GM23248 (cell line): ENCODE measurements at regions not wholly inside any gene's neighbourhood (a gene's known extent, or its start where the extent isn't known, plus 50 kb on each side); places are given as distances from the start of the nearest gene placed in this dataset.

Experiments used
- DNase-seq: peaks from one replicate; pipeline ENCODE4 v3.0.0-alpha.2; 2015
- H2AFZ ChIP-seq: fragments of 200-600 bp; sonication (generic); 2 replicates; pipeline ENCODE4 v1.6.1; 2016; ENCODE audit warnings: antibody characterized with exemption
- H3F3A ChIP-seq: fragments of 200-600 bp; sonication (generic); 2 replicates; pipeline ENCODE4 v1.6.1; 2016; ENCODE audit warnings: mild to moderate bottlenecking, antibody characterized with exemption, mixed run types; ENCODE audit not compliant: insufficient read depth
- H3K27ac ChIP-seq: fragments of 200-600 bp; sonication (generic); 2 replicates; pipeline ENCODE4 v1.5.1; 2016; ENCODE audit warnings: mild to moderate bottlenecking
- H3K27me3 ChIP-seq: fragments of 200-600 bp; sonication (generic); replicated peaks from 2 replicates; pipeline ENCODE4 v1.6.1; 2016; ENCODE audit warnings: mild to moderate bottlenecking; ENCODE audit not compliant: insufficient read depth
- H3K36me3 ChIP-seq: fragments of 200-600 bp; sonication (generic); 2 replicates; pipeline ENCODE4 v1.6.1; 2016; ENCODE audit warnings: low read depth, mild to moderate bottlenecking
- H3K4me1 ChIP-seq: fragments of 200-600 bp; sonication (generic); 2 replicates; pipeline ENCODE4 v1.6.1; 2016; ENCODE audit warnings: mild to moderate bottlenecking; ENCODE audit not compliant: insufficient read depth
- H3K4me2 ChIP-seq: fragments of 200-600 bp; sonication (generic); one replicate; pipeline ENCODE4 v1.6.1; 2016; ENCODE audit warnings: mild to moderate bottlenecking; ENCODE audit not compliant: unreplicated experiment
- H3K4me3 ChIP-seq: fragments of 200-600 bp; sonication (generic); 2 replicates; pipeline ENCODE4 v1.5.1; 2016; ENCODE audit warnings: mild to moderate bottlenecking
- H3K79me2 ChIP-seq: fragments of 200-600 bp; sonication (generic); 2 replicates; pipeline ENCODE4 v1.6.1; 2016; ENCODE audit warnings: mild to moderate bottlenecking; ENCODE audit not compliant: insufficient read depth
- H3K9ac ChIP-seq: fragments of 200-600 bp; sonication (generic); 2 replicates; pipeline ENCODE4 v1.6.1; 2016; ENCODE audit warnings: mild to moderate bottlenecking
- H3K9me2 ChIP-seq: fragments of 200-600 bp; sonication (generic); 2 replicates; pipeline ENCODE4 v1.6.1; 2016; ENCODE audit warnings: mixed run types, mild to moderate bottlenecking, moderate library complexity; ENCODE audit not compliant: insufficient read depth
- H3K9me3 ChIP-seq: fragments of 200-600 bp; sonication (generic); one replicate; pipeline ENCODE4 v1.6.1; 2017; ENCODE audit warnings: low read depth
- H4K20me1 ChIP-seq: fragments of 200-600 bp; sonication (generic); 2 replicates; pipeline ENCODE4 v1.6.0; 2016; ENCODE audit not compliant: insufficient read depth
- EZH2 ChIP-seq: fragments of 200-600 bp; sonication (generic); IDR thresholded peaks from 2 replicates; pipeline ENCODE4 v1.6.1; 2018; ENCODE audit warnings: antibody characterized with exemption, mild to moderate bottlenecking; ENCODE audit not compliant: insufficient read depth, poor library complexity, severe bottlenecking
- EZH2phosphoT487 ChIP-seq: fragments of 200-600 bp; sonication (generic); IDR thresholded peaks from 2 replicates; pipeline ENCODE4 v1.6.1; 2018; ENCODE audit warnings: antibody characterized with exemption, moderate library complexity, mild to moderate bottlenecking, low read depth; ENCODE audit not compliant: insufficient read depth
- WGBS, 2 experiments: methylation state at CpG; one replicate each; pipeline ENCODE4 v1.1.6; 2015 to 2017; ENCODE audit warnings: low lambda C conversion rate in 2 of 2, low coverage in 1 of 2; ENCODE audit errors: missing lambda C conversion rate in 2 of 2; 5-methylcytosine and 5-hydroxymethylcytosine counted together
- in situ Hi-C: fragments of 300-500 bp; cut with MboI; formaldehyde crosslinking; loops from 2 replicates; pipeline ENCODE4 v1.15.0; 2020

- H3K27ac ChIP-seq: no peak overlapping the region
- TF ChIP-seq EZH2 (no peak), EZH2phosphoT487 (no peak)
- no peak overlapping the region for H3K4me3 ChIP-seq
- in situ Hi-C loops: no loop called here
- H3K27me3 ChIP-seq: no peaks in the 10 kb centered on the region
- peaks cover 16% of the 10 kb centered on the region for H3F3A ChIP-seq
- no peak overlapping the region for H3K9ac ChIP-seq
- peaks cover 2% of the 10 kb centered on the region for H3K9me3 ChIP-seq
- no peaks in the 10 kb centered on the region for H4K20me1 ChIP-seq
- peaks cover 17% of the 10 kb centered on the region for H3K4me1 ChIP-seq
- H2AFZ ChIP-seq: no peak overlapping the region
- no peak for DNase-seq
- H3K79me2 ChIP-seq: no peaks in the 10 kb centered on the region
- no peaks in the 10 kb centered on the region for H3K9me2 ChIP-seq
- H3K4me2 ChIP-seq: no peak overlapping the region
- no peaks in the 10 kb centered on the region for H3K36me3 ChIP-seq
Measured at GRCh38 chr5:142450419-142450818, 125.6 kb upstream of the SPRY4 start.

GRCh38 chr5:142447887-142448286, 123.1 kb upstream of the SPRY4 start:
- H4K20me1 ChIP-seq: no peaks in the 10 kb centered on the region
- H3K4me1 ChIP-seq: peaks cover 26% of the 10 kb centered on the region
- WGBS, 2 experiments: 98 to 100% methylated on average over 1 of the region's 1 CpG
- no peak overlapping the region for H2AFZ ChIP-seq
- H3K27me3 ChIP-seq: no peaks in the 10 kb centered on the region
- peaks cover 16% of the 10 kb centered on the region for H3F3A ChIP-seq
- H3K9me2 ChIP-seq: no peaks in the 10 kb centered on the region
- H3K4me2 ChIP-seq: no peak overlapping the region
- no peak for TF ChIP-seq EZH2phosphoT487
- no peak for TF ChIP-seq EZH2
- in situ Hi-C loops: no loop called here
- H3K36me3 ChIP-seq: no peaks in the 10 kb centered on the region
- no peak for DNase-seq
- no peaks in the 10 kb centered on the region for H3K79me2 ChIP-seq
- no peak overlapping the region for H3K4me3 ChIP-seq
- no peak overlapping the region for H3K27ac ChIP-seq
- H3K9ac ChIP-seq: no peak overlapping the region
- peaks cover 2% of the 10 kb centered on the region for H3K9me3 ChIP-seq

- no peaks in the 10 kb centered on the region for H3K9me2 ChIP-seq
- no peak overlapping the region for H3K4me3 ChIP-seq
- H3K27me3 ChIP-seq: no peaks in the 10 kb centered on the region
- no peaks in the 10 kb centered on the region for H3K79me2 ChIP-seq
- H3K4me2 ChIP-seq: no peak overlapping the region
- peak overlapping the region; percentile 70 for H2AFZ ChIP-seq
- H3K4me1 ChIP-seq: peaks cover 26% of the 10 kb centered on the region
- no peak for DNase-seq
- H3K36me3 ChIP-seq: no peaks in the 10 kb centered on the region
- H4K20me1 ChIP-seq: no peaks in the 10 kb centered on the region
- WGBS, 2 experiments: 74 to 78% methylated on average over 3 of the region's 3 CpGs
- H3K27ac ChIP-seq: peak overlapping the region; percentile 89
- in situ Hi-C loops: no loop called here
- H3F3A ChIP-seq: peaks cover 16% of the 10 kb centered on the region
- peak overlapping the region; percentile 62; the same call in 1 of the 2 replicates for H3K9ac ChIP-seq
- peaks cover 2% of the 10 kb centered on the region for H3K9me3 ChIP-seq
- no peak for TF ChIP-seq EZH2phosphoT487
- no peak for TF ChIP-seq EZH2
Measured at GRCh38 chr5:142446960-142447279, 122.1 kb upstream of the SPRY4 start.

DNA sequence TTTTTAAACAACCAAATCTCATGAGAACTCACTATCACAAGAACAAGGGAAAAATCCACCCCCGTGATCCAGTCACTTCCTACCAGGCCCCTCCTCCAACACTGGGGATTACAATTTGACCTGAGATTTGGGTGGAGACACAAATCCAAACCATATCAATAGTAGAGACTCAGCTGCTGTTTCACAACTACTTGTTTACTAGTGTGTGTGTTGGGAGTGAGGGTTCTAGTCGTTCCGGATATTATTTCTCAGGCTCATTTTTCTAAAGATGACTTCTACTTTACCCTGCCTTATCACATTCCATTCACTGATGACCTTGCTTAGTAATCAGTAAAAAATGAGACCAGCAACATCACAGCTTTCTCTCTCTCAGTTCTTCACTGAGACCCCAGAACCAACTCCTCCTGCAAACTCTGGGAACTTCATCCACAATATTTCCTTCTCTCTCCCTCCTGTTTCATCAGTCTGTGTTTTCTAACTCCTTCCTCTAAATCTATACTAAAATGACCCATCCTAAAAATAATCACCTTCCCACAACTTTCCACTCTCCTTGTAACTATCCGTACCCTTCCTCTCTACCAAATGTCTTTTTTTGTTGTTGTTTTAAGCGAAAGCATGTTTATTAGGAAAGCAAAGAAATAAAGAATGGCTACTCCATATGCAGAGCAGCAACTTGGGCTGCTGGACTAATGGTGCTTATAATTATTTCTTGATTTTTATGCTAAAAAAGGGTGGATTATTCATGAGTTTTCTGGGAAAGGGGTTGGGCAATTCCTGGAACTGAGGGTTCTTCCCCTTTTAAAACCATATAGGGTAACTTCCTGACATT, 121.5 kb upstream of the SPRY4 start:
- WGBS, 2 experiments: 46 to 49% methylated on average over 5 of the region's 5 CpGs

GRCh38 chr5:142445266-142445665, 120.4 kb upstream of the SPRY4 start:
- Histone ChIP-seq H3K9me2 (no peaks in the 10 kb centered on the region), H3K9me3 (peaks cover 2% of the 10 kb centered on the region), H3K36me3 (no peaks in the 10 kb centered on the region), H3K27ac (peak overlapping the region; percentile 89), H3K79me2 (no peaks in the 10 kb centered on the region), H3F3A (peaks cover 16% of the 10 kb centered on the region), H2AFZ (peak overlapping the region; percentile 70; the same call in 1 of the 2 replicates), H3K4me3 (no peak overlapping the region), H3K27me3 (no peaks in the 10 kb centered on the region), H4K20me1 (no peaks in the 10 kb centered on the region), H3K9ac (no peak overlapping the region), H3K4me1 (peaks cover 26% of the 10 kb centered on the region), H3K4me2 (peak overlapping the region; percentile 69)
- WGBS, 2 experiments: 94 to 100% methylated on average over 5 of the region's 5 CpGs
- peak; percentile 33 for DNase-seq
- in situ Hi-C loops: no loop called here
- TF ChIP-seq EZH2: no peak
- TF ChIP-seq EZH2phosphoT487: no peak

More for the DNA sequence above, 121.5 kb upstream of the SPRY4 start:
- in situ Hi-C loops: no loop called here
- peaks cover 26% of the 10 kb centered on the region for H3K4me1 ChIP-seq
- H4K20me1 ChIP-seq: no peaks in the 10 kb centered on the region
- H3K36me3 ChIP-seq: no peaks in the 10 kb centered on the region
- peaks cover 16% of the 10 kb centered on the region for H3F3A ChIP-seq
- 0 out of 2 replicates have a peak overlapping the region, but pooled peaks have one; percentile 17 for H3K4me3 ChIP-seq
- H3K27ac ChIP-seq: peak overlapping the region; percentile 89
- peak; percentile 54 for DNase-seq
- H3K9ac ChIP-seq: peak overlapping the region; percentile 62
- TF ChIP-seq EZH2 (no peak), EZH2phosphoT487 (no peak)
- no peaks in the 10 kb centered on the region for H3K27me3 ChIP-seq
- peak overlapping the region; percentile 70 for H2AFZ ChIP-seq
- no peaks in the 10 kb centered on the region for H3K79me2 ChIP-seq
- H3K4me2 ChIP-seq: peak overlapping the region; percentile 69
- H3K9me3 ChIP-seq: peaks cover 2% of the 10 kb centered on the region
- H3K9me2 ChIP-seq: no peaks in the 10 kb centered on the region
